ENCODE measurements at regions not wholly inside any gene's neighbourhood (a gene's known extent, or its start where the extent isn't known, plus 50 kb on each side); places are given as distances from the start of the nearest gene placed in this dataset.

GRCh38 chr14:94677213-94677612 is 65.0 kb downstream of the SERPINA3 start:
- H3K9me3 Mint-ChIP-seq: no peaks in the 10 kb centered on the region
- H3K27me3 Mint-ChIP-seq (ENCODE audit: insufficient read depth, low read depth): peaks cover 11% of the 10 kb centered on the region
- H3K27ac ChIP-seq: no peak overlapping the region
- H3K4me3 ChIP-seq: no peak overlapping the region
- DNase-seq (ENCODE audit: low spot score): no peak
- H3K79me2 ChIP-seq (ENCODE audit: low read depth): no peaks in the 10 kb centered on the region
- peaks cover 1% of the 10 kb centered on the region for H3F3A ChIP-seq (ENCODE audit: low read depth)
- H3K9ac ChIP-seq: no peak overlapping the region
- H3K4me1 Mint-ChIP-seq: peaks cover 10% of the 10 kb centered on the region
- TF ChIP-seq EZH2 (IDR thresholded peaks at IDR 0.05) (no peak), EZH2phosphoT487 (IDR thresholded peaks at IDR 0.05) (no peak)
- TF ChIP-seq, protein P1, sequence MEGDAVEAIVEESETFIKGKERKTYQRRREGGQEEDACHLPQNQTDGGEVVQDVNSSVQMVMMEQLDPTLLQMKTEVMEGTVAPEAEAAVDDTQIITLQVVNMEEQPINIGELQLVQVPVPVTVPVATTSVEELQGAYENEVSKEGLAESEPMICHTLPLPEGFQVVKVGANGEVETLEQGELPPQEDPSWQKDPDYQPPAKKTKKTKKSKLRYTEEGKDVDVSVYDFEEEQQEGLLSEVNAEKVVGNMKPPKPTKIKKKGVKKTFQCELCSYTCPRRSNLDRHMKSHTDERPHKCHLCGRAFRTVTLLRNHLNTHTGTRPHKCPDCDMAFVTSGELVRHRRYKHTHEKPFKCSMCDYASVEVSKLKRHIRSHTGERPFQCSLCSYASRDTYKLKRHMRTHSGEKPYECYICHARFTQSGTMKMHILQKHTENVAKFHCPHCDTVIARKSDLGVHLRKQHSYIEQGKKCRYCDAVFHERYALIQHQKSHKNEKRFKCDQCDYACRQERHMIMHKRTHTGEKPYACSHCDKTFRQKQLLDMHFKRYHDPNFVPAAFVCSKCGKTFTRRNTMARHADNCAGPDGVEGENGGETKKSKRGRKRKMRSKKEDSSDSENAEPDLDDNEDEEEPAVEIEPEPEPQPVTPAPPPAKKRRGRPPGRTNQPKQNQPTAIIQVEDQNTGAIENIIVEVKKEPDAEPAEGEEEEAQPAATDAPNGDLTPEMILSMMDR (IDR thresholded peaks at IDR 0.05): no peak
- H3K36me3 ChIP-seq: no peaks in the 10 kb centered on the region
- H3K4me2 ChIP-seq: no peak overlapping the region
- no peak overlapping the region for H2AFZ ChIP-seq (replicated peaks)
- no peaks in the 10 kb centered on the region for H4K20me1 ChIP-seq (ENCODE audit: low read depth)
- H3K36me3 Mint-ChIP-seq: no peaks in the 10 kb centered on the region
- H3K27me3 ChIP-seq: no peaks in the 10 kb centered on the region
- H3K27ac Mint-ChIP-seq: no peak overlapping the region
- peaks cover 6% of the 10 kb centered on the region for H3K4me1 ChIP-seq
- no peaks in the 10 kb centered on the region for H3K9me3 ChIP-seq (ENCODE audit: low read depth)
- no peak overlapping the region for H3K4me3 Mint-ChIP-seq

GRCh38 chr14:94676495-94677185 is 64.4 kb downstream of the SERPINA3 start:
- H3K9me3 Mint-ChIP-seq: no peaks in the 10 kb centered on the region
- Histone ChIP-seq H3K27me3 (no peaks in the 10 kb centered on the region), H3K4me1 (peaks cover 5% of the 10 kb centered on the region), H3K27ac (no peak overlapping the region), H3K79me2 (ENCODE audit: low read depth) (no peaks in the 10 kb centered on the region), H4K20me1 (ENCODE audit: low read depth) (no peaks in the 10 kb centered on the region), H3K9ac (no peak overlapping the region), H2AFZ (replicated peaks) (no peak overlapping the region), H3F3A (ENCODE audit: low read depth) (no peaks in the 10 kb centered on the region), H3K4me3 (no peak overlapping the region), H3K9me3 (ENCODE audit: low read depth) (no peaks in the 10 kb centered on the region), H3K36me3 (no peaks in the 10 kb centered on the region), H3K4me2 (no peak overlapping the region)
- peaks cover 11% of the 10 kb centered on the region for H3K4me1 Mint-ChIP-seq
- H3K27ac Mint-ChIP-seq: no peak overlapping the region
- H3K36me3 Mint-ChIP-seq: no peaks in the 10 kb centered on the region
- TF ChIP-seq EZH2 (IDR thresholded peaks at IDR 0.05) (no peak), EZH2phosphoT487 (IDR thresholded peaks at IDR 0.05) (no peak)
- TF ChIP-seq, protein P1 (IDR thresholded peaks at IDR 0.05): no peak
- no peak for DNase-seq (ENCODE audit: low spot score)
- peaks cover 13% of the 10 kb centered on the region for H3K27me3 Mint-ChIP-seq (ENCODE audit: insufficient read depth, low read depth)
- no peak overlapping the region for H3K4me3 Mint-ChIP-seq

- H3K9ac ChIP-seq: no peak overlapping the region
- H3K79me2 ChIP-seq (ENCODE audit: low read depth): no peaks in the 10 kb centered on the region
- H3K36me3 ChIP-seq: no peaks in the 10 kb centered on the region
- Mint-ChIP-seq H3K36me3 (no peaks in the 10 kb centered on the region), H3K4me1 (peaks cover 12% of the 10 kb centered on the region), H3K4me3 (no peak overlapping the region), H3K9me3 (no peaks in the 10 kb centered on the region), H3K27ac (no peak overlapping the region), H3K27me3 (ENCODE audit: insufficient read depth, low read depth) (peaks cover 7% of the 10 kb centered on the region)
- TF ChIP-seq EZH2 (IDR thresholded peaks at IDR 0.05) (no peak), EZH2phosphoT487 (IDR thresholded peaks at IDR 0.05) (no peak)
- TF ChIP-seq, protein P1 (IDR thresholded peaks at IDR 0.05): no peak
- H4K20me1 ChIP-seq (ENCODE audit: low read depth): no peaks in the 10 kb centered on the region
- no peak overlapping the region for H2AFZ ChIP-seq (replicated peaks)
- DNase-seq (ENCODE audit: low spot score): no peak
- H3F3A ChIP-seq (ENCODE audit: low read depth): no peaks in the 10 kb centered on the region
- no peak overlapping the region for H3K4me2 ChIP-seq
- H3K27me3 ChIP-seq: no peaks in the 10 kb centered on the region
- H3K9me3 ChIP-seq (ENCODE audit: low read depth): no peaks in the 10 kb centered on the region
- peaks cover 5% of the 10 kb centered on the region for H3K4me1 ChIP-seq
- no peak overlapping the region for H3K4me3 ChIP-seq
- H3K27ac ChIP-seq: no peak overlapping the region
These were observed 62.8 kb downstream of the SERPINA3 start for GRCh38 chr14:94675036-94675435.

Data from neural progenitor cell (in vitro differentiated cells).